Spinal cord (tissue), 9 donors: ENCODE measurements at regions not wholly inside any gene's neighbourhood (a gene's known extent, or its start where the extent isn't known, plus 50 kb on each side); places are given as distances from the start of the nearest gene placed in this dataset.

Experiments
- DNase-seq, 6 donors: peaks; one replicate each; pipeline versions ENCODE4 v3.0.0 to v3.0.0-alpha.2; 2013 to 2015; ENCODE audit warnings: low spot score in 6 of 6, low read depth in 4 of 6
- H3K27ac ChIP-seq: one replicate; pipeline ENCODE4 v1.5.1; 2013; ENCODE audit warnings: low read depth, low read length, control low read depth
- H3K27me3 ChIP-seq: one replicate; pipeline ENCODE4 v1.6.1; 2013; ENCODE audit warnings: low read length; ENCODE audit not compliant: control insufficient read depth, insufficient read depth
- H3K36me3 ChIP-seq: one replicate; pipeline ENCODE4 v1.6.1; 2013; ENCODE audit warnings: low read length; ENCODE audit not compliant: control insufficient read depth, insufficient read depth
- H3K4me1 ChIP-seq: one replicate; pipeline ENCODE4 v1.6.1; 2013; ENCODE audit warnings: low read length; ENCODE audit not compliant: control insufficient read depth, insufficient read depth
- H3K4me3 ChIP-seq: one replicate; pipeline ENCODE4 v1.5.1; 2013; ENCODE audit warnings: low read depth, low read length, control low read depth
- H3K9me3 ChIP-seq: one replicate; pipeline ENCODE4 v1.6.1; 2013; ENCODE audit warnings: low read length; ENCODE audit not compliant: control insufficient read depth, insufficient read depth
- WGBS: methylation state at CpG from one replicate; pipeline ENCODE4 v1.1.5; 2013; ENCODE audit warnings: missing lambda C conversion rate; ENCODE audit not compliant: insufficient coverage; 5-methylcytosine and 5-hydroxymethylcytosine counted together
- donor health status: healthy.

GRCh38 chr13:111971891-111972780, 94.8 kb upstream of the SOX1 start:
- Histone ChIP-seq H3K27me3 (peaks cover 37% of the 10 kb centered on the region), H3K4me3 (peak overlapping the region; percentile 3), H3K4me1 (peaks cover 45% of the 10 kb centered on the region), H3K36me3 (peaks cover 2% of the 10 kb centered on the region), H3K9me3 (no peaks in the 10 kb centered on the region), H3K27ac (no peak overlapping the region)
- peak in 2 of 6 donors; percentile 41 to 62 for DNase-seq
- WGBS = 20% methylated on average over 19 of the region's 25 CpGs

DNA sequence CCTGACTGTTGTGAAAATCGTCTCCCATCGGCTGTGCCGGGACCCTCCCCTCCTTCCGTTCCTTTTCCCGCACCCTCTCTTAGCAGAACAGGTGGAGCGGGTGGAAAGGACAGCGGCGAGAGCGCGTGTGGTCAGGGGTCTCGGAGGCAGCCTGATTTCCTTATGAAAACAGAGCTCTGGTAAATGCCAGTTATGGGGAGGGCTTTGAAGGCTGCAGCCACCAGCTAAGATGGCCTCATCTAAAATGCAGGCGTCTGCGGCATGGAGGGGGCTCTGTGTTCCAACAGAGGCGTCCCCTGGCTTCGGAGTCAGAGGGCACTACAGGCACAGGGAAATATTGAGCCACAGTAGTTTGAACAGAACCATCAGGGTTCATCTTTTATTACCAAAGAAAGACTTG, 93.8 kb upstream of the SOX1 start:
- WGBS = 16% methylated on average over 9 of the region's 15 CpGs

GRCh38 chr13:111973605-111974340, 93.2 kb upstream of the SOX1 start:
- 8% methylated on average over 11 of the region's 16 CpGs for WGBS
- H3K27me3 ChIP-seq = peaks cover 33% of the 10 kb centered on the region
- no peaks in the 10 kb centered on the region for H3K9me3 ChIP-seq
- no peak overlapping the region for H3K4me3 ChIP-seq
- DNase-seq = peak in 2 of 6 donors; percentile 79 to 86
- H3K4me1 ChIP-seq = peaks cover 38% of the 10 kb centered on the region
- H3K36me3 ChIP-seq = peaks cover 2% of the 10 kb centered on the region
- H3K27ac ChIP-seq = no peak overlapping the region

More for the DNA sequence above, 93.8 kb upstream of the SOX1 start:
- Histone ChIP-seq H3K4me1 (peaks cover 40% of the 10 kb centered on the region), H3K9me3 (no peaks in the 10 kb centered on the region), H3K27me3 (peaks cover 37% of the 10 kb centered on the region), H3K27ac (no peak overlapping the region), H3K36me3 (peaks cover 2% of the 10 kb centered on the region), H3K4me3 (no peak overlapping the region)
- peak in 2 of 6 donors; percentile 16 to 24 for DNase-seq

DNA sequence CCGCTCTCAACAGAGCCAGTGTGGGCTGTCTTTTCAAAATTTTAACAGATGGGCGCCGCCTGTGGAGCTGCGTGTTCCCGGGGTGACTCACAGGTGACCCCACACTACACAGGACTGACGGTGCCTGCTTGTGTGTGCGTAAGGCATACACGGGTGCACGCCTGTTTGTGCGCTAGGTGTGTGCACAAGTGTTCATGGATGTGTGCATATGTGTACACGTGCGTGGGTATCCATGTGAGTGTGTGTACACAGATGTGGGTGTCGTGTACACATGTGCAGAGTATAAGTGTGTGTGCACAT, 92.7 kb upstream of the SOX1 start:
- H3K4me3 ChIP-seq = no peak overlapping the region
- peaks cover 38% of the 10 kb centered on the region for H3K4me1 ChIP-seq
- DNase-seq = no peak
- H3K27me3 ChIP-seq = peaks cover 31% of the 10 kb centered on the region
- 54% methylated on average over 13 of the region's 13 CpGs for WGBS
- H3K36me3 ChIP-seq = peaks cover 2% of the 10 kb centered on the region
- H3K27ac ChIP-seq = no peak overlapping the region
- H3K9me3 ChIP-seq = no peaks in the 10 kb centered on the region

DNA sequence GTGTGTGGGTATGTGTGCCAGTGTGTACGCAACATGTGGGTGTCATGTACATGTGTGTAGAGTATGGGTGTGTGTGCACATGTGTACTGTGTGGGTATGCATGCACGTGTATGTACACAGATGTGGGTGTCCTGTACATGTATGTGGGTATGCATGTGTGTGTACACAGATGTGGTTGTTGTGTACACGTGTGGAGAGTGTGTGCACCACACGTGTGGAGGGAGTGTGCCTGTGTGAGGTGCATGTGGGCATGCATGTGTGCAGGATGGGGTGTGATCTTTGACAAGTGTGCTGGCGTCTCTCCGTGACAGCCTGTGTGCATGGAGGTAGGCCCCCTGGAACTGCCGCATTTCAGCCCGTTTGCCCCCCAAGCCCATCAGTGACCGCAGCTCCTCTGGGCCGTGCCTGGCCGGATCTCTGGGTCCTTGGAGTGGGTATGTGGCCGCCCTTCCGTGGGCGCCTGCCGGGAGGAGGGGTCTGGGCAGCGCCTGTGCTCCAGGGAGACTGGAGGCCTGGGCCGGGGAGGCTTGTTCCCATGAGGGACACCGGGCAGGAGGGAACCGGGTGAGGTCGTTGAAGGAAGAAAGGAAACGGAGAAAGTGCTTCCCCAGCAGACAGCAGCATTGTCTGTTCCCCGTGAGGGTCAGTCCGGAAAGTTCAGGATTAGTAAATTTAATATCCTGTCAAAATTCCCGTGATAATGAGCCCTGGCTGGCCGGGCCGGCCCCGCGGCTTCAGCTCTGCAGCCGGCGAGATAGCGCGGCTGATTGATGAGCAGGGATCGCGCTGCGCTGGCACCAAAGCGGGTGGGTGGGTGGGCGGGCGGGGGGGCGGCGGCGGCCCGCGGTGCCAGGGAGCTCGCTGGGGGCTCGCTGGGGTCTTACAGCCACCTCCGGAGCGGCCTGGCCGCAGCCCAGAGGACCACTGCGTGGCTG, 91.1 kb upstream of the SOX1 start:
- Histone ChIP-seq H3K27me3 (peaks cover 28% of the 10 kb centered on the region), H3K36me3 (peaks cover 2% of the 10 kb centered on the region), H3K27ac (no peak overlapping the region), H3K4me1 (peaks cover 37% of the 10 kb centered on the region), H3K4me3 (no peak overlapping the region), H3K9me3 (no peaks in the 10 kb centered on the region)
- 86% methylated on average over 22 of the region's 49 CpGs for WGBS
- peak in 1 of 6 donors; percentile 12 for DNase-seq

GRCh38 chr13:111976474-111977178, 90.3 kb upstream of the SOX1 start:
- Histone ChIP-seq H3K4me1 (peaks cover 33% of the 10 kb centered on the region), H3K27me3 (peaks cover 23% of the 10 kb centered on the region), H3K36me3 (peaks cover 2% of the 10 kb centered on the region), H3K27ac (no peak overlapping the region), H3K4me3 (no peak overlapping the region), H3K9me3 (no peaks in the 10 kb centered on the region)
- DNase-seq = peak in 2 of 6 donors; percentile 59 to 84
- 78% methylated on average over 7 of the region's 17 CpGs for WGBS

GRCh38 chr13:111977179-111977506, 89.8 kb upstream of the SOX1 start:
- peaks cover 2% of the 10 kb centered on the region for H3K36me3 ChIP-seq
- H3K4me1 ChIP-seq = peaks cover 28% of the 10 kb centered on the region
- no peak overlapping the region for H3K27ac ChIP-seq
- peak in 1 of 6 donors; percentile 47 for DNase-seq
- H3K9me3 ChIP-seq = no peaks in the 10 kb centered on the region
- peaks cover 19% of the 10 kb centered on the region for H3K27me3 ChIP-seq
- H3K4me3 ChIP-seq = no peak overlapping the region
- WGBS = 76% methylated on average over 6 of the region's 13 CpGs

DNA sequence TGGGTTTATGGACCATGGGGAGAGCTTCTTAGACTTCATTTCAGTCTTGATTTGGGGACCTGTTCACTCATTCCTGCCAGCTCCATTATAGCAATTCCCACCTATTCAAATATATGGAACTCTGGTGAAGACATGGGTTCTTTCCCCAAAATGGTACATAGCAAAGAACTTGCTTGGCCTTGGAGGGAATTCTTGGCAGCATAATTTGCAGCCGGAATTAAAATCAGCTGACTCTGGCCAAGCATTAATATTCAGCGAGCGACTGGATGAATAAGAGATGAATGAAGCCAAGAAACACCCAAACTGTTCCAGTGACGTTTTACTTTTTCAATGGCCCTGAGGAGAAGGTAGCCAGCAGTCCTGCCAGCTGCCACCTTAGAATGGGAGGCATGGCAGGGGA, 88.4 kb upstream of the SOX1 start:
- 38% methylated on average over 4 of the region's 4 CpGs for WGBS
- no peaks in the 10 kb centered on the region for H3K9me3 ChIP-seq
- peak in 1 of 6 donors; percentile 63 for DNase-seq
- peaks cover 2% of the 10 kb centered on the region for H3K36me3 ChIP-seq
- H3K4me1 ChIP-seq = peaks cover 18% of the 10 kb centered on the region
- no peak overlapping the region for H3K27ac ChIP-seq
- no peak overlapping the region for H3K4me3 ChIP-seq
- H3K27me3 ChIP-seq = peaks cover 6% of the 10 kb centered on the region
